IMR-90 (cell line): ENCODE measurements at regions not wholly inside any gene's neighbourhood (a gene's known extent, or its start where the extent isn't known, plus 50 kb on each side); places are given as distances from the start of the nearest gene placed in this dataset.

Experiments used
- ATAC-seq: fragments of 200-7000 bp; cut with Tn5 transposase; 2 replicates; pipeline ENCODE4 v1.9.1; 2020; ENCODE audit warnings: low read depth, mild to moderate bottlenecking, moderate library complexity
- BruUV-seq: library from RNA; stranded (reverse); fragments of 400-500 nt; replicated peaks from 2 replicates; lab custom pipeline; 2021; lab: Mats Ljungman, UMichigan
- CTCF ChIA-PET: fragments of 300-600 bp; formaldehyde crosslinking; extraction: SDS; loops from one replicate; lab custom pipeline; 2021; ENCODE audit warnings: antibody characterized with exemption; lab: Yijun Ruan, JAX
- POLR2A ChIA-PET: fragments of 300-600 bp; sonication (Branson Sonifier 250); formaldehyde crosslinking; loops from one replicate; lab custom pipeline; 2022; ENCODE audit warnings: antibody characterized with exemption; ENCODE audit not compliant: unreplicated experiment; lab: Charles Lee
- DNase-seq: peaks from one replicate; pipeline ENCODE4 v3.0.0; 2013
- H2AFZ ChIP-seq: replicated peaks from 2 replicates; pipeline ENCODE3; 2013; ENCODE audit warnings: low read length, mild to moderate bottlenecking; ENCODE audit not compliant: poor library complexity
- H2AK5ac ChIP-seq: 2 replicates; pipeline ENCODE4 v1.6.1; 2013; ENCODE audit warnings: low read depth, low read length, inconsistent platforms
- H2AK9ac ChIP-seq: replicated peaks from 2 replicates; pipeline ENCODE3; 2013; ENCODE audit warnings: mild to moderate bottlenecking, low read depth, low read length, moderate library complexity; ENCODE audit not compliant: poor library complexity
- H2BK120ac ChIP-seq: 2 replicates; pipeline ENCODE4 v1.6.1; 2013; ENCODE audit warnings: low read depth, low read length, inconsistent platforms
- H2BK15ac ChIP-seq: 3 replicates; pipeline ENCODE4 v1.6.1; 2013; ENCODE audit warnings: low read depth, low read length, inconsistent platforms
- H2BK20ac ChIP-seq: 2 replicates; pipeline ENCODE4 v1.6.1; 2013; ENCODE audit warnings: low read depth, mild to moderate bottlenecking, inconsistent platforms, low read length, moderate library complexity
- H2BK5ac ChIP-seq: 2 replicates; pipeline ENCODE4 v1.6.1; 2013; ENCODE audit warnings: mild to moderate bottlenecking, low read depth, low read length, inconsistent platforms; ENCODE audit not compliant: poor library complexity, severe bottlenecking
- H3K14ac ChIP-seq: replicated peaks from 2 replicates; pipeline ENCODE4 v1.6.1; 2013; ENCODE audit warnings: low read depth, low read length, inconsistent platforms
- H3K18ac ChIP-seq: 2 replicates; pipeline ENCODE4 v1.6.1; 2013; ENCODE audit warnings: low read depth, low read length, control low read depth
- H3K23ac ChIP-seq: 2 replicates; pipeline ENCODE4 v1.6.1; 2013; ENCODE audit warnings: low read depth, low read length, inconsistent platforms
- H3K27ac ChIP-seq: 2 replicates; pipeline ENCODE4 v1.5.1; 2013; ENCODE audit warnings: mild to moderate bottlenecking, control low read depth, low read length; ENCODE audit not compliant: insufficient read depth
- H3K27me3 ChIP-seq: 2 replicates; pipeline ENCODE4 v1.6.1; 2013; ENCODE audit warnings: low read length; ENCODE audit not compliant: control insufficient read depth, insufficient read depth
- H3K36me3 ChIP-seq: 2 replicates; pipeline ENCODE4 v1.6.1; 2013; ENCODE audit warnings: low read length, mixed read lengths; ENCODE audit not compliant: control insufficient read depth, insufficient read depth
- H3K4ac ChIP-seq: 2 replicates; pipeline ENCODE4 v1.6.1; 2013; ENCODE audit warnings: low read depth, low read length, inconsistent platforms
- H3K4me1 ChIP-seq: 2 replicates; pipeline ENCODE4 v1.6.1; 2013; ENCODE audit warnings: low read length, mixed read lengths; ENCODE audit not compliant: control insufficient read depth, insufficient read depth
- H3K4me2 ChIP-seq: 2 replicates; pipeline ENCODE4 v1.6.1; 2013; ENCODE audit warnings: low read depth, mild to moderate bottlenecking, control low read depth, low read length, moderate library complexity
- H3K4me3 ChIP-seq: 2 replicates; pipeline ENCODE4 v1.5.1; 2013; ENCODE audit warnings: low read depth, mild to moderate bottlenecking, control low read depth, low read length, moderate library complexity; ENCODE audit not compliant: insufficient read depth
- H3K56ac ChIP-seq: 2 replicates; pipeline ENCODE4 v1.6.1; 2013; ENCODE audit warnings: low read length, inconsistent platforms; ENCODE audit not compliant: insufficient read depth; ENCODE audit errors: extremely low read depth
- H3K79me1 ChIP-seq, 2 experiments: 2 replicates each; pipeline ENCODE4 v1.6.1; 2013; ENCODE audit warnings: low read length in 2 of 2, inconsistent platforms in 1 of 2, low read depth in 1 of 2
- H3K9ac ChIP-seq: 2 replicates; pipeline ENCODE4 v1.6.1; 2013; ENCODE audit warnings: low read depth, low read length, control low read depth
- H3K9me1 ChIP-seq: 2 replicates; pipeline ENCODE4 v1.6.1; 2013; ENCODE audit warnings: low read length, inconsistent platforms; ENCODE audit not compliant: insufficient read depth
- H3K9me3 ChIP-seq: 2 replicates; pipeline ENCODE4 v1.6.1; 2013; ENCODE audit warnings: low read length; ENCODE audit not compliant: control insufficient read depth, insufficient read depth
- H4K20me1 ChIP-seq: 2 replicates; pipeline ENCODE4 v1.6.1; 2013; ENCODE audit warnings: low read length, inconsistent platforms; ENCODE audit not compliant: insufficient read depth
- H4K5ac ChIP-seq: 2 replicates; pipeline ENCODE4 v1.6.1; 2013; ENCODE audit warnings: mild to moderate bottlenecking, low read depth, low read length, control low read depth
- H4K8ac ChIP-seq, 2 experiments: 2 replicates each; pipeline ENCODE4 v1.6.1; 2013; ENCODE audit warnings: low read depth in 2 of 2, low read length in 2 of 2, control low read depth in 1 of 2, inconsistent platforms in 1 of 2
- H4K91ac ChIP-seq: 2 replicates; pipeline ENCODE4 v1.6.1; 2013; ENCODE audit warnings: low read depth, low read length, inconsistent platforms; ENCODE audit not compliant: insufficient read depth
- FOS ChIP-seq: fragments of 150-350 bp; IDR thresholded peaks from 2 replicates; pipeline ENCODE4 v1.6.1; 2016; ENCODE audit warnings: low read depth, low read length
- MXI1 ChIP-seq: IDR thresholded peaks from 2 replicates; pipeline ENCODE4 v1.6.1; 2012; ENCODE audit warnings: low read depth, mild to moderate bottlenecking, low read length, moderate library complexity, borderline replicate concordance
- NFE2L2 ChIP-seq: fragments of 150-350 bp; IDR thresholded peaks from 2 replicates; pipeline ENCODE4 v1.6.1; 2016; ENCODE audit warnings: low read depth, mild to moderate bottlenecking, low read length
- POLR2A ChIP-seq: IDR thresholded peaks from 2 replicates; pipeline ENCODE4 v1.6.1; 2012; ENCODE audit warnings: mild to moderate bottlenecking, low read depth, low read length
- RAD21 ChIP-seq: IDR thresholded peaks from 2 replicates; pipeline ENCODE4 v1.6.1; 2012; ENCODE audit warnings: low read length, improper control_type of control experiment
- WGBS, 2 experiments: methylation state at CpG; one replicate each; pipeline versions ENCODE4 v1.1.5 to v1.1.7; 2013; ENCODE audit warnings: missing lambda C conversion rate in 2 of 2; ENCODE audit not compliant: insufficient read length in 1 of 2; ENCODE audit errors: extremely low coverage in 2 of 2; 5-methylcytosine and 5-hydroxymethylcytosine counted together
- dilution Hi-C: fragments of 300-500 bp; cut with HindIII; formaldehyde crosslinking; loops from one replicate; pipeline ENCODE4 v1.14.3; 2018; ENCODE audit warnings: low sequenced_read_pairs; ENCODE audit not compliant: unreplicated experiment
- in situ Hi-C: fragments of 300-500 bp; cut with MboI; formaldehyde crosslinking; loops from 3 replicates; pipeline ENCODE4 v1.14.3; 2019; ENCODE audit warnings: low sequenced_read_pairs, inconsistent platforms, mixed read lengths
- intact Hi-C: fragments of 100-400 bp; cut with micrococcal nuclease; formaldehyde crosslinking; loops from 2 replicates; pipeline ENCODE4 v1.10.0; 2022

- ChIA-PET CTCF (no interaction called here), POLR2A (no interaction called here)
- Histone ChIP-seq H3K18ac (no peak overlapping the region), H3K9me1 (peaks cover 7% of the 10 kb centered on the region), H3K4ac (0 out of 2 replicates have a peak overlapping the region, but pooled peaks have one; percentile 10), H3K4me2 (no peak overlapping the region), H4K8ac (no peak overlapping the region), H3K56ac (no peak overlapping the region), H2BK5ac (no peak overlapping the region), H3K9me3 (no peaks in the 10 kb centered on the region), H3K23ac (peak overlapping the region; percentile 38; the same call in 1 of the 2 replicates), H4K5ac (no peak overlapping the region), H3K4me3 (no peak overlapping the region), H3K14ac (0 out of 2 replicates have a peak overlapping the region, but pooled peaks have one; percentile 34), H2AK9ac (no peak overlapping the region), H3K27ac (no peak overlapping the region), H3K27me3 (0 out of 2 replicates have a peak, but pooled peaks cover 1% of the 10 kb centered on the region), H2AFZ (no peak overlapping the region), H2AK5ac (no peak overlapping the region), H3K4me1 (peaks cover 3% of the 10 kb centered on the region), H2BK20ac (peak overlapping the region; percentile 59), H2BK15ac (no peak overlapping the region), H4K20me1 (no peaks in the 10 kb centered on the region), H3K9ac (no peak overlapping the region), H4K91ac (no peak overlapping the region), H3K36me3 (no peaks in the 10 kb centered on the region), H3K79me1 (no peaks in the 10 kb centered on the region), H2BK120ac (peak overlapping the region; percentile 33)
- in situ Hi-C loops (no loop called here), dilution Hi-C loops (no loop called here), intact Hi-C loops (loop anchor here (2.0 kb wide), 1 partner anchor 52 kb away; no protein-coding TSS in a partner anchor)
- DNase-seq (no peak), ATAC-seq (no peak)
- no TSS peak for BruUV-seq
- WGBS, 2 experiments = no CpG with 5 or more reads among the region's 3 CpGs
- TF ChIP-seq POLR2A = no peak
- TF ChIP-seq RAD21 = no peak
- no peak for TF ChIP-seq MXI1
- no peak for TF ChIP-seq FOS
- TF ChIP-seq NFE2L2 = no peak
Observed at GRCh38 chr11:109998921-109999320, 94.3 kb upstream of the ZC3H12C start.
